K562 (cell line): ENCODE measurements at regions not wholly inside any gene's neighbourhood (a gene's known extent, or its start where the extent isn't known, plus 50 kb on each side); places are given as distances from the start of the nearest gene placed in this dataset.

Source experiments
- ATAC-seq: fragments of 200-7000 bp; cut with Tn5 transposase; 3 replicates; pipeline ENCODE4 v1.9.1; 2020; ENCODE audit warnings: moderate library complexity
- BruUV-seq: library from RNA; stranded (reverse); fragments of 400-500 nt; replicated peaks from 2 replicates; lab custom pipeline; 2021; lab: Mats Ljungman, UMichigan
- CTCF ChIA-PET: fragments of 300-600 bp; formaldehyde crosslinking; extraction: SDS; loops from one replicate; lab custom pipeline; 2021; ENCODE audit warnings: low intra/inter-chr PET ratio; lab: Yijun Ruan, JAX
- POLR2A ChIA-PET: fragments of 300-600, 350-650 bp; sonication (Branson Sonifier 250); formaldehyde crosslinking; extraction: SDS; loops from one replicate; lab custom pipeline; 2021; ENCODE audit warnings: antibody characterized with exemption, inconsistent platforms; lab: Yijun Ruan, JAX
- DNase-seq, 4 experiments: peaks; one replicate each; pipeline versions ENCODE4 v3.0.0 to v3.0.0-alpha.2; 2011 to 2018; ENCODE audit warnings: low spot score in 3 of 4, mixed read lengths in 3 of 4; ENCODE audit errors: extremely low read depth in 1 of 4
- FAIRE-seq: peaks from 2 replicates; lab custom pipeline; 2011; peaks lifted over from hg19 to GRCh38; lab: Jason Lieb, UNC
- H2AFZ ChIP-seq: 2 replicates; pipeline ENCODE4 v1.6.0; 2011; ENCODE audit warnings: low read depth, low read length, control low read depth, inconsistent platforms
- H3K27ac ChIP-seq: fragments of 200-600 bp; 3 replicates; pipeline ENCODE4 v1.8.0; 2011; ENCODE audit warnings: low read depth, mild to moderate bottlenecking, control low read depth, inconsistent platforms, low read length, moderate library complexity, mixed read lengths; ENCODE audit errors: extremely low read depth
- H3K27me3 ChIP-seq, 2 experiments: fragments of 300-600 bp in 1 of 2; 2 replicates in 1 of 2; 3 replicates in 1 of 2; pipeline versions ENCODE4 v1.6.0 to v1.8.0; 2011; ENCODE audit warnings: inconsistent platforms in 2 of 2, low read length in 2 of 2, mild to moderate bottlenecking in 1 of 2, mixed read lengths in 1 of 2, moderate library complexity in 1 of 2; ENCODE audit not compliant: control insufficient read depth in 2 of 2, insufficient read depth in 2 of 2
- H3K36me3 ChIP-seq: fragments of 300-600 bp; 3 replicates; pipeline ENCODE4 v1.8.0; 2011; ENCODE audit warnings: mild to moderate bottlenecking, low read length, inconsistent platforms; ENCODE audit not compliant: control insufficient read depth, insufficient read depth
- H3K4me1 ChIP-seq, 2 experiments: fragments of 200-600 bp in 1 of 2; replicated peaks in 1 of 2; 2 replicates in 1 of 2; 3 replicates in 1 of 2; pipeline versions ENCODE4 v1.5.1 to v1.8.0; 2011; ENCODE audit warnings: inconsistent platforms in 2 of 2, low read length in 2 of 2, mild to moderate bottlenecking in 1 of 2, mixed read lengths in 1 of 2, moderate library complexity in 1 of 2; ENCODE audit not compliant: control insufficient read depth in 2 of 2, insufficient read depth in 2 of 2
- H3K4me2 ChIP-seq: 2 replicates; pipeline ENCODE4 v1.6.1; 2011; ENCODE audit warnings: low read length, control low read depth, inconsistent platforms, mixed read lengths; ENCODE audit not compliant: insufficient read depth
- H3K4me3 ChIP-seq: fragments of 200-600 bp; sonication (generic), shearing (Covaris generic); 2 replicates; pipeline ENCODE4 v1.5.1; 2016; ENCODE audit warnings: control low read depth, inconsistent platforms
- H3K79me2 ChIP-seq: fragments of 200-600 bp; 3 replicates; pipeline ENCODE4 v1.8.0; 2011; ENCODE audit warnings: low read length, inconsistent platforms; ENCODE audit not compliant: control insufficient read depth, insufficient read depth
- H3K9ac ChIP-seq, 2 experiments: 2 replicates each; pipeline versions ENCODE4 v1.6.0 to v1.6.1; 2011; ENCODE audit warnings: low read depth in 2 of 2, low read length in 2 of 2, control low read depth in 1 of 2, inconsistent platforms in 1 of 2, mild to moderate bottlenecking in 1 of 2, mixed read lengths in 1 of 2; ENCODE audit not compliant: insufficient read depth in 1 of 2
- H3K9me1 ChIP-seq: one replicate; pipeline ENCODE4 v1.6.0; 2011; ENCODE audit warnings: inconsistent platforms, mild to moderate bottlenecking, low read length, moderate library complexity; ENCODE audit not compliant: control insufficient read depth, insufficient read depth
- H3K9me3 ChIP-seq: replicated peaks from 2 replicates; pipeline ENCODE4 v1.5.1; 2011; ENCODE audit warnings: low read depth, low read length, inconsistent platforms; ENCODE audit not compliant: control insufficient read depth, insufficient read depth
- H4K20me1 ChIP-seq: replicated peaks from 2 replicates; pipeline ENCODE4 v1.6.1; 2011; ENCODE audit warnings: low read length, inconsistent platforms, mixed read lengths; ENCODE audit not compliant: control insufficient read depth, insufficient read depth
- BCOR ChIP-seq: fragments of 450-650 bp; IDR thresholded peaks from 2 replicates; pipeline ENCODE4 v1.6.1; 2016
- CBFB ChIP-seq: sonication (generic); formaldehyde crosslinking; IDR thresholded peaks from 2 replicates; pipeline ENCODE4 v1.4.0; 2020; ENCODE audit warnings: mild to moderate bottlenecking, missing genetic modification reagents
- CHCHD3 ChIP-seq: fragments of 250-450 bp; sonication (Bioruptor Pico); IDR thresholded peaks from 2 replicates; pipeline ENCODE4 v2.1.2; 2022; ENCODE audit warnings: mild to moderate bottlenecking
- FOXJ2 ChIP-seq: fragments of 200-800 bp; sonication (Bioruptor generic); IDR thresholded peaks from 2 replicates; pipeline ENCODE4 v1.6.1; 2016; ENCODE audit warnings: missing genetic modification characterization, missing compliant biosample characterization
- HEY1 ChIP-seq: fragments of 250-450 bp; sonication (Bioruptor Pico); IDR thresholded peaks from 2 replicates; pipeline ENCODE4 v1.5.0; 2020; ENCODE audit warnings: mild to moderate bottlenecking, moderate library complexity, borderline replicate concordance
- HNRNPLL ChIP-seq: fragments of 200-400 bp; formaldehyde crosslinking; IDR thresholded peaks from 2 replicates; pipeline ENCODE4 v1.6.1; 2017; ENCODE audit warnings: low read length, low read depth, mild to moderate bottlenecking; ENCODE audit not compliant: poor library complexity, severe bottlenecking
- KAT7 ChIP-seq: sonication (generic); formaldehyde crosslinking; IDR thresholded peaks from 2 replicates; pipeline ENCODE4 v1.8.0; 2022; ENCODE audit warnings: missing genetic modification reagents, mild to moderate bottlenecking, borderline replicate concordance
- MAFG ChIP-seq: fragments of 450-650 bp; conservative IDR thresholded peaks from 2 replicates; pipeline ENCODE4 v1.6.1; 2016; ENCODE audit warnings: missing genetic modification characterization, missing compliant biosample characterization
- MAX ChIP-seq: sonication (generic); formaldehyde crosslinking; IDR thresholded peaks from 2 replicates; pipeline ENCODE4 v1.9.0; 2022; ENCODE audit warnings: mild to moderate bottlenecking, missing genetic modification reagents
- MED1 ChIP-seq: sonication (generic); formaldehyde crosslinking; IDR thresholded peaks from 2 replicates; pipeline ENCODE4 v1.8.1; 2023; ENCODE audit warnings: missing genetic modification reagents, borderline replicate concordance
- NFE2 ChIP-seq: IDR thresholded peaks from 2 replicates; pipeline ENCODE4 v1.6.1; 2014; ENCODE audit warnings: antibody characterized with exemption, low read depth
- NFXL1 ChIP-seq: fragments of 450-650 bp; formaldehyde crosslinking; IDR thresholded peaks from 2 replicates; pipeline ENCODE4 v1.4.0; 2021; ENCODE audit warnings: mild to moderate bottlenecking
- SMAD3 ChIP-seq: fragments of 450-650 bp; formaldehyde crosslinking; conservative IDR thresholded peaks from 2 replicates; pipeline ENCODE4 v1.4.0; 2020; ENCODE audit warnings: mild to moderate bottlenecking
- SNRNP70 ChIP-seq: fragments of 200-400 bp; formaldehyde crosslinking; optimal IDR thresholded peaks from 2 replicates; pipeline ENCODE3; 2017; ENCODE audit warnings: low read depth, low read length
- STAG1 ChIP-seq: sonication (generic); formaldehyde crosslinking; IDR thresholded peaks from 2 replicates; pipeline ENCODE4 v1.5.0; 2020; ENCODE audit warnings: missing genetic modification reagents, borderline replicate concordance
- TEAD4 ChIP-seq, 2 experiments: sonication (generic) in 1 of 2; formaldehyde crosslinking in 1 of 2; IDR thresholded peaks; 2 replicates each; pipeline versions ENCODE4 v1.6.1 to v1.8.0; 2012 to 2022; ENCODE audit warnings: borderline replicate concordance in 1 of 2, inconsistent platforms in 1 of 2, low read length in 1 of 2, mild to moderate bottlenecking in 1 of 2, missing genetic modification reagents in 1 of 2
- THAP7 ChIP-seq: fragments of 250-450 bp; sonication (Bioruptor Pico); IDR thresholded peaks from 2 replicates; pipeline ENCODE4 v1.5.0; 2021
- ZFP36 ChIP-seq: fragments of 150-350 bp; IDR thresholded peaks from 2 replicates; pipeline ENCODE4 v1.6.1; 2018; ENCODE audit warnings: low read length, low read depth; ENCODE audit not compliant: partially characterized antibody
- WGBS: fragments of 100-300 bp; shearing (Covaris generic); methylation state at CpG from one replicate; pipeline ENCODE4 v1.1.6; 2016; ENCODE audit warnings: low coverage, mixed read lengths; ENCODE audit not compliant: insufficient coverage; ENCODE audit errors: missing lambda C conversion rate; 5-methylcytosine and 5-hydroxymethylcytosine counted together
- in situ Hi-C: fragments of 300-500 bp; cut with MboI; formaldehyde crosslinking; loops from 4 replicates; pipeline ENCODE4 v1.15.0; 2018; ENCODE audit warnings: inconsistent platforms, mixed read lengths
- intact Hi-C: fragments of 100-400 bp; cut with micrococcal nuclease; formaldehyde crosslinking; loops from 2 replicates; pipeline ENCODE4 v1.14.2; 2022
- TF ChIP-seq, protein P1 (sequence below): fragments of 250-450 bp; sonication (Bioruptor Pico); IDR thresholded peaks from 2 replicates; pipeline ENCODE4 v1.8.0; 2021; ENCODE audit warnings: borderline replicate concordance, mild to moderate bottlenecking, moderate library complexity; ENCODE audit not compliant: poor library complexity, severe bottlenecking

DNA sequence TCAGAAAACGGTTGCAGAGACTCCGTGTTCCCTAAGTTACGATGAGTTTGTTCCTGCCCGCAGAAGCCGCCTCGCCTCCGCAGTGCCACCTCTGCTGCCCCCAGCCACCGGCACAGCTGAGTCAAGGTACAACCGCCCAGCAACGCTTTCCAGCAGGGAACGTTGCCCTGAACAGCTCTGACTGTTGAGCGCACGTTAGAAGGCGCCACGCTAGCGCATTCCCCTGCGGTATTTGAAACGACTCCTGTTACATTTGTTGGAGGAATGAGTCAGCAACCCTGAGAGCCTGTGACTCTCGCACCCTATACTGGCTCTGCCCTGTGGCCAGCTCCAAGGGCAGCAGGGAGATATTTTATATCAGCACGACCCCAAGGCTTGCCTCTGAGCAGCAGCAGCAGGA lies 302.8 kb downstream of the TEX29 start:
- WGBS = 14% methylated on average over 20 of the region's 20 CpGs

GRCh38 chr13:111623743-111624505 lies 303.5 kb downstream of the TEX29 start:
- BruUV-seq = no TSS peak
- no peak overlapping the region for H3K27ac ChIP-seq
- 15% methylated on average over 21 of the region's 28 CpGs for WGBS
- no peaks in the 10 kb centered on the region for H3K36me3 ChIP-seq
- H3K4me1 ChIP-seq = no peaks in the 10 kb centered on the region
- no peaks in the 10 kb centered on the region for H3K9me1 ChIP-seq
- no peaks in the 10 kb centered on the region for H4K20me1 ChIP-seq
- in situ Hi-C loops (no loop called here), intact Hi-C loops (no loop called here)
- no peaks in the 10 kb centered on the region for H3K79me2 ChIP-seq
- H3K9me3 ChIP-seq = no peaks in the 10 kb centered on the region
- DNase-seq (no peak), ATAC-seq (no peak), FAIRE-seq (no peak)
- H3K4me3 ChIP-seq = no peak overlapping the region
- H3K27me3 ChIP-seq = peaks cover 0 to 10% of the 10 kb centered on the region in 2 experiments; a peak in 2 of 5 replicates
- POLR2A ChIA-PET = no interaction called here
- H3K9ac ChIP-seq = no peak overlapping the region
- H2AFZ ChIP-seq = no peak overlapping the region
- CTCF ChIA-PET = no interaction called here
- no peak overlapping the region for H3K4me2 ChIP-seq
- TF ChIP-seq THAP7 (CRISPR knock-in tag) (no peak), HEY1 (CRISPR knock-in tag) (no peak), STAG1 (CRISPR knock-in tag) (no peak), CBFB (CRISPR knock-in tag) (no peak), ZFP36 (no peak), MAX (CRISPR knock-in tag) (no peak), BCOR (no peak), MED1 (CRISPR knock-in tag) (no peak), NFXL1 (no peak), KAT7 (no peak), TEAD4 (IDR thresholded peaks at IDR 0.05; ENCODE audit: low read length) (no peak), TEAD4 (CRISPR knock-in tag; IDR thresholded peaks at IDR 0.05; ENCODE audit: borderline replicate concordance) (no peak)

More for the DNA sequence above, 302.8 kb downstream of the TEX29 start:
- CTCF ChIA-PET = no interaction called here
- BruUV-seq = no TSS peak
- FAIRE-seq = no peak
- no peak overlapping the region for H3K27ac ChIP-seq
- TF ChIP-seq HNRNPLL (peak; percentile 23), CHCHD3 (CRISPR knock-in tag) (no peak), FOXJ2 (tag) (no peak), SNRNP70 (no peak), NFE2 (peak; percentile 42), MAFG (0 out of 2 replicates have a peak, but pooled peaks have one; percentile 5), SMAD3 (CRISPR knock-in tag) (no peak)
- TF ChIP-seq, protein P1, sequence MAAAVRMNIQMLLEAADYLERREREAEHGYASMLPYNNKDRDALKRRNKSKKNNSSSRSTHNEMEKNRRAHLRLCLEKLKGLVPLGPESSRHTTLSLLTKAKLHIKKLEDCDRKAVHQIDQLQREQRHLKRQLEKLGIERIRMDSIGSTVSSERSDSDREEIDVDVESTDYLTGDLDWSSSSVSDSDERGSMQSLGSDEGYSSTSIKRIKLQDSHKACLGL = no peak
- TF ChIP-seq, all 486 proteins: peak for 3
- POLR2A ChIA-PET = no interaction called here
- no peaks in the 10 kb centered on the region for H3K4me1 ChIP-seq
- no peaks in the 10 kb centered on the region for H3K79me2 ChIP-seq
- H3K36me3 ChIP-seq = no peaks in the 10 kb centered on the region
- no peak overlapping the region for H2AFZ ChIP-seq
- DNase-seq (peak in 1 of 4 experiments; percentile 13), ATAC-seq (peak; percentile 65)
- H3K9me1 ChIP-seq = no peaks in the 10 kb centered on the region
- no peak overlapping the region for H3K4me2 ChIP-seq
- no peaks in the 10 kb centered on the region for H3K9me3 ChIP-seq
- in situ Hi-C loops (no loop called here), intact Hi-C loops (no loop called here)
- H3K27me3 ChIP-seq = peaks cover 0 to 14% of the 10 kb centered on the region in 2 experiments; a peak in 2 of 5 replicates
- no peak overlapping the region for H3K9ac ChIP-seq
- H4K20me1 ChIP-seq = no peaks in the 10 kb centered on the region
- H3K4me3 ChIP-seq = no peak overlapping the region
